Stomach (tissue), 8 donors: ENCODE measurements at regions not wholly inside any gene's neighbourhood (a gene's known extent, or its start where the extent isn't known, plus 50 kb on each side); places are given as distances from the start of the nearest gene placed in this dataset.

Experiments
- DNase-seq, 2 donors: peaks; one replicate each; pipeline versions ENCODE4 v3.0.0 to v3.0.0-alpha.2; 2013 to 2019
- H3K27ac ChIP-seq, 5 donors: fragments of 200-600 bp in 4 of 5; sonication (generic) in 4 of 5; one replicate each; pipeline ENCODE4 v1.5.1; 2013 to 2019; ENCODE audit warnings: mild to moderate bottlenecking in 1 of 5, moderate library complexity in 1 of 5
- H3K27me3 ChIP-seq, 3 donors: fragments of 200-600 bp; sonication (generic); one replicate each; pipeline ENCODE4 v1.5.1; 2017 to 2019; ENCODE audit warnings: mixed run types in 1 of 3
- H3K36me3 ChIP-seq, 4 donors: fragments of 200-600 bp; sonication (generic); 1 replicate in 3 of 4; 2 replicates in 1 of 4; pipeline ENCODE4 v1.5.1; 2016 to 2019
- H3K4me1 ChIP-seq, 4 donors: fragments of 200-600 bp; sonication (generic); one replicate each; pipeline ENCODE4 v1.5.1; 2016 to 2019
- H3K4me3 ChIP-seq, 4 donors: fragments of 200-600 bp; sonication (generic) in 3 of 4; one replicate each; pipeline ENCODE4 v1.5.1; 2016 to 2019; ENCODE audit warnings: mild to moderate bottlenecking in 1 of 4
- H3K9me3 ChIP-seq, 4 donors: fragments of 200-600 bp; sonication (generic); one replicate each; pipeline ENCODE4 v1.5.1; 2016 to 2019
- EP300 ChIP-seq: sonication (generic); formaldehyde crosslinking; IDR thresholded peaks from one replicate; pipeline ENCODE4 v1.6.1; 2017; ENCODE audit warnings: antibody characterized with exemption
- POLR2A ChIP-seq, 4 donors: fragments of 450-650 bp; IDR thresholded peaks; one replicate each; pipeline ENCODE4 v1.6.1; 2016; ENCODE audit warnings: antibody characterized with exemption in 4 of 4, control low read depth in 2 of 4, mild to moderate bottlenecking in 1 of 4, moderate library complexity in 1 of 4
- POLR2AphosphoS5 ChIP-seq, 3 donors: sonication (generic); formaldehyde crosslinking; IDR thresholded peaks; one replicate each; pipeline ENCODE4 v1.6.1; 2016; ENCODE audit warnings: antibody characterized with exemption in 3 of 3
- WGBS, 5 donors: extraction: QIAGEN DNeasy Blood & Tissue Kit in 3 of 5; methylation state at CpG; one replicate each; pipeline versions ENCODE4 v1.1.5 to v1.1.7; 2013 to 2018; 5-methylcytosine and 5-hydroxymethylcytosine counted together
- intact Hi-C: fragments of 100-400 bp; cut with DNase I; formaldehyde crosslinking; loops from one replicate; pipeline ENCODE4 v1.15.1; 2023; ENCODE audit warnings: low total_unique reads
- TF ChIP-seq, protein P1 (sequence below), 7 experiments: fragments of 450-650 bp in 4 of 7; fragments of 200-600 bp in 3 of 7; sonication (generic) in 3 of 7; IDR thresholded peaks; one replicate each; pipeline ENCODE4 v1.5.1; 2016 to 2019; ENCODE audit warnings: antibody characterized with exemption in 7 of 7, control low read depth in 2 of 7, mild to moderate bottlenecking in 1 of 7
- donor health status: healthy with polysubstance abuse.
- donor health status: Bipolar disorder and iron deficiency.
- donor health status: healthy.

DNA sequence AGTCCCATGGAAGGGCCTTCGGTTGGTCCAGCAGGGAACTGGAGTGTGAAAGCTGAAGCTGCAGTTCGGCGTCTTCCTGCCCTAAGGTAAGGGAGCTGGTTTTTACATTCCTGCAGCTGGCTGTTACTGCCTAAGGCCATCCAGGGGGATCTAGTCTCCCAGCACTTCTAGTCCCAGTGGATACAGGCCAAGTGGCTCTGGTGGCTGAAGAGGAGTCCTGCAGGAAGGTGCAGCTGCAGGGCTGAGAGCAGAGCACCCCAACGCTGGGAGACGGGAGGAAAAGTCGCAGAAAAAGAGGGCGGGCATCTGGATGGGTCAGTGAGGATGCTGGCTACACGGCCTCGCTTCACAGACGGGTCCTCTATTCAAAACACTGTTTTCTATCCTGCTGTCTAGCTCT is 225.0 kb upstream of the HS6ST1 start:
- Histone ChIP-seq H3K27ac (no peak overlapping the region), H3K9me3 (no peaks in the 10 kb centered on the region), H3K27me3 (no peaks in the 10 kb centered on the region), H3K4me3 (no peak overlapping the region), H3K36me3 (no peaks in the 10 kb centered on the region), H3K4me1 (no peaks in the 10 kb centered on the region)
- TF ChIP-seq POLR2AphosphoS5 (IDR thresholded peaks at IDR 0.05) (no peak), EP300 (no peak), POLR2A (IDR thresholded peaks at IDR 0.05) (no peak)
- TF ChIP-seq, protein P1, sequence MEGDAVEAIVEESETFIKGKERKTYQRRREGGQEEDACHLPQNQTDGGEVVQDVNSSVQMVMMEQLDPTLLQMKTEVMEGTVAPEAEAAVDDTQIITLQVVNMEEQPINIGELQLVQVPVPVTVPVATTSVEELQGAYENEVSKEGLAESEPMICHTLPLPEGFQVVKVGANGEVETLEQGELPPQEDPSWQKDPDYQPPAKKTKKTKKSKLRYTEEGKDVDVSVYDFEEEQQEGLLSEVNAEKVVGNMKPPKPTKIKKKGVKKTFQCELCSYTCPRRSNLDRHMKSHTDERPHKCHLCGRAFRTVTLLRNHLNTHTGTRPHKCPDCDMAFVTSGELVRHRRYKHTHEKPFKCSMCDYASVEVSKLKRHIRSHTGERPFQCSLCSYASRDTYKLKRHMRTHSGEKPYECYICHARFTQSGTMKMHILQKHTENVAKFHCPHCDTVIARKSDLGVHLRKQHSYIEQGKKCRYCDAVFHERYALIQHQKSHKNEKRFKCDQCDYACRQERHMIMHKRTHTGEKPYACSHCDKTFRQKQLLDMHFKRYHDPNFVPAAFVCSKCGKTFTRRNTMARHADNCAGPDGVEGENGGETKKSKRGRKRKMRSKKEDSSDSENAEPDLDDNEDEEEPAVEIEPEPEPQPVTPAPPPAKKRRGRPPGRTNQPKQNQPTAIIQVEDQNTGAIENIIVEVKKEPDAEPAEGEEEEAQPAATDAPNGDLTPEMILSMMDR (IDR thresholded peaks at IDR 0.05), result no peak
- peak in 1 of 2 donors; percentile 11 for DNase-seq
- intact Hi-C loops, result loop anchor here (10.0 kb wide), 1 partner anchor 209 kb away; no protein-coding TSS in a partner anchor
- 77 to 87% (median 77%) methylated on average over 10 of the region's 10 CpGs for WGBS, 5 donors

DNA sequence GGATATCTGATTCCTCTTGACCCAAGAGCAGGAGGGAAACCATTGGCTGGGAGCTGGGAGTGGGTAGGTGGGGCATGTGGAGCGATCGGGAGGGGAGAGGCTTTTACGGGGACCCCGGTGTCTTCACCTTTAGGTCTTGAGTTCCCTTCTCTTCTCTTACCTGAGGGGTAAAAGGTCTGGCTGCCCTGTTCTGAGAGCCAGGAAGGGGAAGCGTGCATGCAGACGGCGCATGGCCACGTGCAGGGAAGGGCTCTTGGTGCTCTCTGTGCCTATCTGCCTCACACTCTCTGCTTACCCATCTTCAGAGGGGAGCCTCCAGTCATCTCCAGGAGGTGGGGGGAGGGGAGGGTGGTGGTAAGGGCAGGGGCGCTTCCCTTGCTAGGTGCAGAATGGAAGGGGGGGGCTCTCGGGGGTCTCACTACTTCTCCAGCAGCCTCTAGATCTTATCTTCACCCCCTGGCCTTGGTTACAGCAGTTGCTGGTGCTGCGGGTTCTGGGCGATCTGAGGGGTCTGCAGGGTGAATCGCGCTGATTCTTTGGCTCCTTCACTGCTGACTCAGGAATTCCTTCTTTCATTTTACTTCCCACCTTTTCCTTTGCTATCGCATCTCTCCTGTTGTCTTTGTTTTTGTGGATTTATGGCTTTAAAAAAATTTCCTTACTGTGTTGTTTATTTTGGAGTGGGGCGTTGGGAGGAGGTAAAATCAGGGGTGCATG is 225.8 kb upstream of the HS6ST1 start:
- intact Hi-C loops, result loop anchor here (10.0 kb wide), 1 partner anchor 210 kb away; no protein-coding TSS in a partner anchor

DNA sequence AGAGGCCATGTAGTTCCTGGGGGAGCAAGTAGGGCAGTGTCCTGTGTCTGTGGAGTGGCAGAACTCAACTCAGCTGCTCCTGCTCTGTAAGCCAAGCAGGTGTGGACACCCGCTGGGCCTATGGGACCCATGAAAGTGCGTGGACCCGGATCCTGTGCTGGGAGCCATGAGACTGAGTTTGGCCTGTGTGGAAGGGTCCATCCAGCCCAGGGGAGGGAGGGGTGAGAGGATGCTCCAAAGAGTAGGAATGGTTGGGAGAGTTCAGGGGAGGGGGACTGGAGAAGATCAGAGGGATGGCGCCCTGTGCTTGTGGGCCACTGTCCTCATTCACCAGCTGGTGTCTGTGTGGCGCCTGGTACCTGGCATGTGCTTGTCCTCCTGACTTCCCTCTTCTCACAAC is 226.4 kb upstream of the HS6ST1 start:
- peak in 1 of 2 donors; percentile 22 for DNase-seq
- Histone ChIP-seq H3K36me3 (no peaks in the 10 kb centered on the region), H3K4me1 (no peaks in the 10 kb centered on the region), H3K27ac (no peak overlapping the region), H3K27me3 (no peaks in the 10 kb centered on the region), H3K9me3 (no peaks in the 10 kb centered on the region), H3K4me3 (no peak overlapping the region)
- 87 to 99% (median 94%) methylated on average over 5 of the region's 5 CpGs for WGBS, 5 donors
- intact Hi-C loops, result loop anchor here (10.0 kb wide), 1 partner anchor 210 kb away; no protein-coding TSS in a partner anchor
- TF ChIP-seq, protein P1 (IDR thresholded peaks at IDR 0.05), result no peak
- TF ChIP-seq EP300, result no peak
- no peak for TF ChIP-seq POLR2AphosphoS5 (IDR thresholded peaks at IDR 0.05)
- no peak for TF ChIP-seq POLR2A (IDR thresholded peaks at IDR 0.05)

More for the DNA sequence above, 225.8 kb upstream of the HS6ST1 start:
- DNase-seq, result peak in 1 of 2 donors; percentile 18
- H3K4me3 ChIP-seq, result no peak overlapping the region
- no peak overlapping the region for H3K27ac ChIP-seq
- H3K9me3 ChIP-seq, result no peaks in the 10 kb centered on the region
- H3K27me3 ChIP-seq, result no peaks in the 10 kb centered on the region
- H3K36me3 ChIP-seq, result no peaks in the 10 kb centered on the region
- 69 to 76% (median 73%) methylated on average over 16 of the region's 16 CpGs for WGBS, 5 donors
- TF ChIP-seq EP300 (no peak), POLR2AphosphoS5 (IDR thresholded peaks at IDR 0.05) (no peak), POLR2A (IDR thresholded peaks at IDR 0.05) (no peak)
- TF ChIP-seq, protein P1 (IDR thresholded peaks at IDR 0.05), result no peak
- no peaks in the 10 kb centered on the region for H3K4me1 ChIP-seq

DNA sequence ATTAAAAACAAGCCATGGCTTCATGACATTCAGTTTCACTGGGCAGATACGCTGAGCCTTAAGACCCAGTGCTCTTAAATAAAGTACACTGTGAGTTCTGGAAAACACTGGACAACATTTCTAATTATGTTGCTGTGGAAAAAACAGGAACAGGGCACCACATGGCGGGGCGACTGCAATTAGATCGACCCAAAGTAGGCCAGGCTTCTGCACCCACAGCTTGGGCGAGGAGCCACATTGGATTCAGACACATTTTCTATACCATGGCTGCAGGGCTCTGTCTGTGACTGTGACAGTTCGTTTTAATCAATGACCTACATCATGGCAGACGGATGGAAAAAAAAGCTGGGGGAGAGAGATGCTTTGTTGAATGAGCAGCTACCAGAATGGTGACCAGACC is 227.2 kb upstream of the HS6ST1 start:
- Histone ChIP-seq H3K36me3 (no peaks in the 10 kb centered on the region), H3K27me3 (no peaks in the 10 kb centered on the region), H3K27ac (no peak overlapping the region), H3K9me3 (no peaks in the 10 kb centered on the region), H3K4me3 (no peak overlapping the region), H3K4me1 (no peaks in the 10 kb centered on the region)
- peak in 1 of 2 donors; percentile 8 for DNase-seq
- intact Hi-C loops, result loop anchor here (10.0 kb wide), 1 partner anchor 211 kb away; no protein-coding TSS in a partner anchor
- TF ChIP-seq, protein P1 (IDR thresholded peaks at IDR 0.05), result no peak
- TF ChIP-seq POLR2AphosphoS5 (IDR thresholded peaks at IDR 0.05) (no peak), POLR2A (IDR thresholded peaks at IDR 0.05) (no peak), EP300 (no peak)
- 87 to 95% (median 91%) methylated on average over 7 of the region's 7 CpGs for WGBS, 5 donors
